ENCODE measurements at regions not wholly inside any gene's neighbourhood (a gene's known extent, or its start where the extent isn't known, plus 50 kb on each side); places are given as distances from the start of the nearest gene placed in this dataset.

- DNase-seq (no peak), ATAC-seq (no peak)
- Mint-ChIP-seq H3K27me3 (no peaks in the 10 kb centered on the region), H3K4me3 (no peak overlapping the region), H3K27ac (no peak overlapping the region), H3K9me3 (no peaks in the 10 kb centered on the region), H3K4me1 (peaks cover 17% of the 10 kb centered on the region)
These were observed 153.0 kb downstream of the UXS1 start for GRCh38 chr2:106041150-106041549.

GRCh38 chr2:106039634-106040315, 154.3 kb downstream of the UXS1 start:
- DNase-seq, result no peak
- no peak overlapping the region for H3K4me3 Mint-ChIP-seq
- no peaks in the 10 kb centered on the region for H3K27me3 Mint-ChIP-seq
- no peak for ATAC-seq
- peaks cover 17% of the 10 kb centered on the region for H3K4me1 Mint-ChIP-seq
- no peak overlapping the region for H3K27ac Mint-ChIP-seq
- no peaks in the 10 kb centered on the region for H3K9me3 Mint-ChIP-seq

- Mint-ChIP-seq H3K4me1 (peaks cover 17% of the 10 kb centered on the region), H3K27ac (peak overlapping the region in 1 of 2 donors; percentile 68), H3K27me3 (no peaks in the 10 kb centered on the region), H3K4me3 (no peak overlapping the region), H3K9me3 (no peaks in the 10 kb centered on the region)
- no peak for DNase-seq
- ATAC-seq, result no peak
These were observed 155.3 kb downstream of the UXS1 start for GRCh38 chr2:106038601-106039375.

- ATAC-seq (no peak), DNase-seq (no peak)
- Mint-ChIP-seq H3K27ac (no peak overlapping the region), H3K9me3 (peaks cover 0 to 3% of the 10 kb centered on the region in 2 donors), H3K27me3 (no peaks in the 10 kb centered on the region), H3K4me3 (no peak overlapping the region), H3K4me1 (peaks cover 17% of the 10 kb centered on the region)
These were observed 156.2 kb downstream of the UXS1 start for GRCh38 chr2:106037932-106038331.

GRCh38 chr2:106037262-106037661, 156.8 kb downstream of the UXS1 start:
- ATAC-seq, result no peak
- H3K4me3 Mint-ChIP-seq, result no peak overlapping the region
- peaks cover 17% of the 10 kb centered on the region for H3K4me1 Mint-ChIP-seq
- no peak for DNase-seq
- H3K27me3 Mint-ChIP-seq, result no peaks in the 10 kb centered on the region
- H3K27ac Mint-ChIP-seq, result no peak overlapping the region
- H3K9me3 Mint-ChIP-seq, result peaks cover 0 to 5% of the 10 kb centered on the region in 2 donors

GRCh38 chr2:106034325-106034724, 159.8 kb downstream of the UXS1 start:
- H3K4me3 Mint-ChIP-seq, result no peak overlapping the region
- no peak for DNase-seq

GRCh38 chr2:106032676-106033075, 161.4 kb downstream of the UXS1 start:
- Mint-ChIP-seq H3K27me3 (no peaks in the 10 kb centered on the region), H3K4me3 (no peak overlapping the region), H3K27ac (no peak overlapping the region), H3K4me1 (peaks cover 32% of the 10 kb centered on the region), H3K9me3 (peaks cover 0 to 5% of the 10 kb centered on the region in 2 donors)
- ATAC-seq, result no peak
- DNase-seq, result no peak

More at GRCh38 chr2:106034325-106034724, 159.8 kb downstream of the UXS1 start:
- H3K27me3 Mint-ChIP-seq, result no peaks in the 10 kb centered on the region
- peaks cover 35% of the 10 kb centered on the region for H3K4me1 Mint-ChIP-seq
- no peak overlapping the region for H3K27ac Mint-ChIP-seq
- no peak for ATAC-seq
- peaks cover 0 to 5% of the 10 kb centered on the region in 2 donors for H3K9me3 Mint-ChIP-seq

GRCh38 chr2:106030287-106031268, 163.5 kb downstream of the UXS1 start:
- peaks cover 0 to 5% of the 10 kb centered on the region in 2 donors for H3K9me3 Mint-ChIP-seq
- ATAC-seq (peak; percentile 97), DNase-seq (peak; percentile 11 to 63)
- H3K27ac Mint-ChIP-seq, result peak overlapping the region; percentile 71 to 80
- peaks cover 45% of the 10 kb centered on the region for H3K4me1 Mint-ChIP-seq
- peak overlapping the region in 1 of 2 donors; percentile 5 for H3K4me3 Mint-ChIP-seq
- H3K27me3 Mint-ChIP-seq, result no peaks in the 10 kb centered on the region

- peaks cover 0 to 4% of the 10 kb centered on the region in 2 donors for H3K9me3 Mint-ChIP-seq
- H3K4me1 Mint-ChIP-seq, result peaks cover 52% of the 10 kb centered on the region
- ATAC-seq (peak; percentile 41), DNase-seq (no peak)
- H3K27ac Mint-ChIP-seq, result no peak overlapping the region
- peak overlapping the region in 1 of 2 donors; percentile 45 for H3K4me3 Mint-ChIP-seq
- H3K27me3 Mint-ChIP-seq, result no peaks in the 10 kb centered on the region
These were observed 165.9 kb downstream of the UXS1 start for GRCh38 chr2:106028192-106028591.

GRCh38 chr2:106026271-106027190, 167.6 kb downstream of the UXS1 start:
- Mint-ChIP-seq H3K27ac (no peak overlapping the region), H3K4me1 (peaks cover 52% of the 10 kb centered on the region), H3K27me3 (no peaks in the 10 kb centered on the region), H3K4me3 (no peak overlapping the region), H3K9me3 (no peaks in the 10 kb centered on the region)
- no peak for ATAC-seq
- no peak for DNase-seq

GRCh38 chr2:106025796-106026195, 168.3 kb downstream of the UXS1 start:
- ATAC-seq (no peak), DNase-seq (no peak)
- no peaks in the 10 kb centered on the region for H3K27me3 Mint-ChIP-seq
- H3K27ac Mint-ChIP-seq, result no peak overlapping the region
- H3K9me3 Mint-ChIP-seq, result no peaks in the 10 kb centered on the region
- H3K4me3 Mint-ChIP-seq, result no peak overlapping the region
- peaks cover 46% of the 10 kb centered on the region for H3K4me1 Mint-ChIP-seq

- Mint-ChIP-seq H3K4me3 (no peak overlapping the region), H3K27ac (no peak overlapping the region), H3K9me3 (no peaks in the 10 kb centered on the region), H3K27me3 (no peaks in the 10 kb centered on the region), H3K4me1 (peaks cover 29% of the 10 kb centered on the region)
- ATAC-seq (no peak), DNase-seq (no peak)
These were observed 172.5 kb downstream of the UXS1 start for GRCh38 chr2:106021662-106022028.

GRCh38 chr2:106020821-106021661, 173.1 kb downstream of the UXS1 start:
- DNase-seq (no peak), ATAC-seq (no peak)
- Mint-ChIP-seq H3K27ac (no peak overlapping the region), H3K27me3 (no peaks in the 10 kb centered on the region), H3K4me1 (peaks cover 23% of the 10 kb centered on the region), H3K4me3 (no peak overlapping the region), H3K9me3 (no peaks in the 10 kb centered on the region)

GRCh38 chr2:106020032-106020431, 174.1 kb downstream of the UXS1 start:
- H3K4me1 Mint-ChIP-seq, result peaks cover 22% of the 10 kb centered on the region
- no peak overlapping the region for H3K4me3 Mint-ChIP-seq
- H3K27ac Mint-ChIP-seq, result no peak overlapping the region

More at GRCh38 chr2:106020032-106020431, 174.1 kb downstream of the UXS1 start:
- no peak for ATAC-seq
- Mint-ChIP-seq H3K9me3 (no peaks in the 10 kb centered on the region), H3K27me3 (no peaks in the 10 kb centered on the region)
- no peak for DNase-seq

Measured in stimulated activated naive CD8-positive, alpha-beta T cell treated with anti-CD3 and anti-CD28 coated beads, Interleukin-15, amount 100 ng/mL, for 72 hours (primary cell).